NCI-H345 (cell line): ENCODE measurements at regions not wholly inside any gene's neighbourhood (a gene's known extent, or its start where the extent isn't known, plus 50 kb on each side); places are given as distances from the start of the nearest gene placed in this dataset.
"Not testable (repeated sequence)": the region's sequence is repeated elsewhere in the genome, so short reads cannot be mapped to it uniquely, and the experiment has no call there.

Experiments used
- DNase-seq: peaks from one replicate; lab custom pipeline; 2025; lab: John Stamatoyannopoulos, UW

DNA sequence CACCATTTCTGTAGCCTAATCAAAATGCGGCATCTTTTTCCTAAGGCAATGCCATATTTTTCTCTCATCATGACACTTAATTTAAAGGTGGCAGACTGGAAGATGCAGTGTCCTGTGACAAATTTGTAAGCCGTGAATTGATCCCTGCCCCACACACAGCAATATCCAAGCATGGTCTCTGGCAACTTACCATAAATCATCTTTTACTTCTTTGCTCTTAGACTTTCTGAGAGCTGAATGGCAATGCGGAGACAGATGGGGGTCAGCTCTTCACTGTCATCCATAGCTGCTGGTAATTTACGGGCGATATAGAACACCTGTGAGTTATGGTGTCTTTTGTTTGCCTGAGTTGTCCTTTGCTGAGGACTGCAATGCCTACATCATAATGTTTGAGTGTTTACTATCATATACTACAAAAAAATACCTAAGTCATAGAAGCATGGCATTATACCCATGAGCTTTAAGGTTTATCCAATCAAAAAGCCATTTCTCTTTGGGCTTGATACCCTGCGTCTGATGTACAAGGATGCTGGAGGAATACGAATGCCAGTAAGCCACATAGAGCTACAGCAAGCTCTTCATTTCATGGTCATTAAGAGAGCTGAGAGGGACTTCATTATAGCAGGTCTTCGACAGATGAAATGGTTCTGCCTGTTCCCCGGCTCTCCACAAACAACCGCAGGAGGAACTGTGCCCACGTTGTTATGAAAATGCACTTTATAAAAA lies 148.1 kb downstream of the TRIML1 start:
- no peak for DNase-seq

DNA sequence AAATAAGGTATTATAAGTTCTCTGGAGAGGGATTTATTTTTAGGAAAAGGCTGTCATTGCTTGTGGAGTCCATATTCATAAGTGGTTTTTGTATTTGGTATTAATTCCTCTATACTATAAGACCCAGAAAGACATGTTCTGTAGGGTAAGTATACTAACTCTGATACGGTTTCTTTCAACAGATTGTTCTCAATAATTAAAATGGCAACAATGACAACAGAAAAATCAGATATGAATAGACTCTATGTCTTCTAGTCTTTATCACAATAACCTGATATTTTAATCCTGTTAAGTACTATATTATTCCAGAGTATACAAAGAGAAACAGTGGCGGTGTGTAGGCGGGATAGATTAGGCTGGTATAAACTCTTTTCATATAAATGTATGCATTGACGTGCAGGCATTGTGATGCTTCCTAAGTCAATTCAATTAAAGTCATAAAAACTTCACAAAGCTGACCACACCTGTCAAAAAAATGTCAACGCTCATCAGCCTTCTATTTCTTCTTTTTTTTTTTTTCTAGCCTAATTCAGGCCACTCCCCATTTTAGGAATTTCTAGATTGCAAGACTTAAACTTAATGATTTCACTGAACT lies 150.4 kb downstream of the TRIML1 start:
- DNase-seq, result no peak

DNA sequence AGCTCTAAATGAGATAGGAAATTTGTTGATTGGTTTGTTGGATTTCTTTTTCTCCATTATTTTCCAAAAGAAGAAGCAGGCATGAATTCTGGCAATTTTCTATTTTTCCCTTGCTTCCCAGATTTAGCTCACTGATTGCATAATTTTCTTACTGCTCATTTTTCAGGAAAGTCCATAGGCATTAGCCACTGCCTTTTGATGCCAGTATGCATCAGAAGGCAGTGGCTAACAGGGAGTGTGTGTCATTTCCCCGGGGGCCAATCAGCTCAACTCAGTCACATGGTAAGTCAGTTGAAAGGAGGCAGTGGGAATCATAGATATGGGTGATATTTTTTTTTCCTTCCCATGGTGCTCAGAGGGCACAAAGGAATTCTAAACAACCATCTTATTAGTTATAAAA lies 156.7 kb downstream of the TRIML1 start:
- DNase-seq, result no peak

- no peak for DNase-seq
Observed at GRCh38 chr4:188296331-188296730, 157.1 kb downstream of the TRIML1 start.

DNA sequence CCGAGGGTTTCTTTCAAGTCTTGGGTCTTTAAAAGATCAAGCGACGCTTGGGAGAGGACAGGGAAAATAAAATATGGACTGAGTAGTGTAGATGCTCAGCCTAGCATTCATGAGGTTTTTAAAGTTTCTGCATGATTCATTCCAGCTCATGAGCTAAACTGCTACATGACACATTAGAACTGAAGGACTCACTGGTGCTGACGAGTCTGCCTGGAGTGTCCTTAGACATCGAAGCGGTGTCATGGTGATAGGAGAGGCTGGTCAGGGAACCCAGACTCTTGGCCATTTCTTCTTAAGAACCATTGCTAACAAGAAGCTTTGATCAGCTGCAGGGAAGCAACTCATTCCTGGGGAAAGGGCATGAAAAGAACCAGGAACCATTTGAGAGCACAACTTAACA lies 158.6 kb downstream of the TRIML1 start:
- DNase-seq, result no peak

DNA sequence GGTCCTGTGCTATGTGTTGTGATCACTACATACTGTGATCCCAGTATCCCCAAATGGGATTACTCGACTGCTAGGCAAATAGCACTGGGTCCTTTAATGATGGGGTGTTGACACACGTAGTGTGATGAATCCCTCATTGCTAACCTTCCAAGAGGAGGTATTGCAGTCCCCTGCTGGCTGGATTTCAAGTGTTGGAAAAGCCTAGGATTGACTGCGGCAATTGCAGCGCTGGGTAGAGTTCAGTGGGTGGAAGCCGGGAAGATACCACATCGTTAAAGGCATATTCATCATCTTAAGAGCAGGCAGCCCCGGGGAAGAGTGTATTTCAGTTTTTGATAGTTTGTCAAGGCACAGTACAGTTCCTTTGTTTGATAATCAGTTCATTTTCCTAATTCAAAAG lies 159.9 kb downstream of the TRIML1 start:
- no peak for DNase-seq

- no peak for DNase-seq
Observed at GRCh38 chr4:188300385-188300784, 161.1 kb downstream of the TRIML1 start.

- DNase-seq, result no peak
Observed at GRCh38 chr4:188305690-188306089, 166.4 kb downstream of the TRIML1 start.

DNA sequence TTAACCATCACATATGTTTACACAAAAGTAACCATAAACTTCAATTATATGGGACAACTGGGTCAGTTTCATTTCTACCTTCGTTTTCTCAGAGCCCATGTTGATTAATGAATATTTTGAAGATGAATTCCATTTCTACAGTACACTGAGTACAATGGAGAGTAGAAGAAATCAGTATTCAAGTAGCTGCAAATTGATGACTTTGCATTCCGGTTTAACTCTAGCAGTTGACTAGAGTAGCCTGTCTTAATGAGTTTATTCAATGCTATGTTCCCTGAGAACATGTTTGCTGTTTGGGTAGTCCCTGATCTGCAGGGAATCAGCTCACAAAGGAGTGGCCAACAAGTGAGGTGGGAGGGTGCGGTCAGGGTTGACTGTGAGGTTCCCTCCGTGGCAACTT lies 168.3 kb downstream of the TRIML1 start:
- no peak for DNase-seq

DNA sequence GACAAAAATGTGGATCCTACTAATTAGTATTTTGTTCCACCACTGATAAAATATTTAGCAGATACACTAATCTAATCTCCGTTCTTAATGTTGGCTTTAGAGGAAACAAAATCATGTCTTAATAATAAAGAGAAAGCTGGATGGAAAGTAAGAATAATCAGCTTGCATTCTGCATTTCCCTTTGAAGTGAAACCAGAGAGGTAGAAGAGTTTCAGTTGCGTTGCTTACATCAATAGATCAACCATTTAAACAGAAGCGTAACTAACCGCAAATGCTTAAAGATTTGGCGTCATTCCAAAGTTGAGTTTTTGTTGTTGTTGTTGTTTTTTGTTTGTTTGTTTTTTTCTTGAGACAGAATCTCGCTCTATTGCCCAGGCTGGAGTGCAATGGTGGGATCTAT lies 168.9 kb downstream of the TRIML1 start:
- no peak for DNase-seq

DNA sequence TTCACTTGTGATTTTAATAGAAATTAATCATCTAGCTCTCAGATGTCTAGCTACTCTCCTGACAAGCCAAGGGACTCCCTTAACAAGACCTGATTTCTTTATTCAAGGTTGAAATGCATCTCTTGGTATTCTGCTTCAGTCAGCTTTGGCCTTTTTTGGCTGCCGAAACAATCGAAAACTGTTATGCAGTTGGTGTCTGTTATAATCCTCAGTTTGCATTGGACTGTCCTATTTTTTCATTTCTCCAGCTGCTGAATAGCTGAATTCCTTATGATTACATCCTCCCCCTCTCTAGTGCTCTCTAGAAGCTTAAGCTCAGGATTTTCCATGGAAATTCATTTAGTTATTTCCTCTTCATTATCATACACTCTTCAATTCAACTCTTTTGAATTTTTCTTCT lies 177.2 kb downstream of the TRIML1 start:
- no peak for DNase-seq

DNA sequence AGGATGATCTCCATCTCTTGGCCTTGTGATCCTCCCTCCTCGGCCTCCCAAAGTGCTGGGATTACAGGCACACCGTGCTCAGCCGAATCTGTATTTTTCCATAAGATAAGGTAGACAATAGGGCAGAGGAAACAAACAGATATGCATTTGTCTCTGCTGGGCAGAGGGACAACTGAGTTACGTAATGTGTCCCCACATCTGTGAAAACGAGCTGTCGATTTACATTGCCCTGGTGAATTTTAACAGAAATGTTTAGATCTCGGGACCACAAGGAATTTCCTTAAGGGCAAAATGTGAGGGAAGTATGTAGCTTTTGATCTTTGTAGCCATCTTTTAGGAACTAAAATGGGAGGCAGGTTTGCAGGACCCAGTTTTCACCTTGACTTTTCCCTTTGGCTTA lies 189.7 kb downstream of the TRIML1 start:
- no peak for DNase-seq

- DNase-seq, result no peak
Observed at GRCh38 chr4:188329521-188329920, 190.3 kb downstream of the TRIML1 start.

DNA sequence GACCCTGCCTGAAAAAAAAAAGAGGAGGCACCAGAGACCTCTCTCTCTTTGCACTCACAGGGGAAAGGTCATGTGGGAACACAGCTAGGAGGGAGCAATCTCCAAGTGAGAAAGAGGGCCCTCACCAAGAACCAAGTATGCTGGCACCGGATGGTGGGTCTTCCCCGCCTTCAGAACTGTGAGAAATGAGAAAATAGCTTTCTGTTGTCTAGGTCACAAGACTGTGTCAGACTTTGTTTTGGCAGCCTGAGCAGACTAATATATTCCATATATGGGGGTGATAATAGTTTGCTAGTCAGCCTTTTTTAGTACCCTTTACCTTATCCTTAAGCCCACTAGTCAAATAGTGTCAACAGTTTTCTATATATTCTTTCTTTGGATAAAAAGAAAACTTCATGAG lies 193.0 kb downstream of the TRIML1 start:
- DNase-seq, result no peak

GRCh38 chr4:188336891-188337290 lies 197.7 kb downstream of the TRIML1 start:
- DNase-seq, result no peak

GRCh38 chr4:188341428-188341827 lies 202.2 kb downstream of the TRIML1 start:
- no peak for DNase-seq

DNA sequence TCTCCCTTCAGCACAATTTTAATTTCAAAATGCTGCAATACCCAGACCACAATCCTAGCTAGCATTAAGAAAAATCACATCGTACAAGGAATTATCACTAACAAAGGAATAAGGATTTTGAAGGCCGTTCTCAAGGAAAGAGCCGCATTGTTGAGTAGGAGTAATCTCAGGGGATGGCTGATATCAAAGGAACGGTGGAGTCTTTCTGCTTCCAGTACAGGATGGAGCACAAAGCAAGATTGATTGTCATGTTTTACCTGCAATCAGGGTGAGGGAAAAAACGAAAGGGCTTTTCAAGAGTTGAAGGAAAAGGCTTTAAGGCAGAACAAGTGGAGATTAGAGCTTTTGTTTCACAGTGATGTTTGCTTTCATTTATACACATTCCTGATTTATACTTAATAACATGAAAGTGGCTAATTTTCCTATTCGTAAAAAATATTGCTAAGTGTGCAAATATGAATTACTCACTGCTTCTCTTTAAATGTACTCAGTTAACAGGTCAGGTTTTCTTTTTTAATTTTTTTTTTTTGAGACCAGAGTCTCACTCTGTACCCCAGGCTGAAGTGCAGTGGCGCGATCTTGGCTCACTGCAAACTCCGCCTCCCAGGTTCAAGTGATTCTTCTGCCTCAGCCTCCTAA lies 207.0 kb downstream of the TRIML1 start:
- no peak for DNase-seq

DNA sequence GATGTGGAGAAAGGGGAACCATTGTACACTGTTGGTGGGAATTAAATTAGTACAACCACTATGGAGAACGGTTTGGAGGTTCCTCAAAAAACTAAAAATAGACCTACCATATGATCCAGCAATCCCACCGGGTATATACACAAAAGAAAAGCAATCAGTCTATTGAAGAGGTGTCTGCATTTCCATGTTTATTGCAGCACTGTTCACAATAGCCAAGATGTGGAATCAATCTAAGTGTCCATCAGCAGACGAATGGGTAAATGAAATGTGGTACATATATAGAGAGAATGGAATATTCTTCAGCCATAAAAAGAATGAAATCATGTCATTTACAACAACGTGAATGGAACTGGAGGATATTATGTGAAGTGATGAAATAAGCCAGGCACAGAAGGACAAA lies 208.1 kb downstream of the TRIML1 start:
- DNase-seq, result no peak

DNA sequence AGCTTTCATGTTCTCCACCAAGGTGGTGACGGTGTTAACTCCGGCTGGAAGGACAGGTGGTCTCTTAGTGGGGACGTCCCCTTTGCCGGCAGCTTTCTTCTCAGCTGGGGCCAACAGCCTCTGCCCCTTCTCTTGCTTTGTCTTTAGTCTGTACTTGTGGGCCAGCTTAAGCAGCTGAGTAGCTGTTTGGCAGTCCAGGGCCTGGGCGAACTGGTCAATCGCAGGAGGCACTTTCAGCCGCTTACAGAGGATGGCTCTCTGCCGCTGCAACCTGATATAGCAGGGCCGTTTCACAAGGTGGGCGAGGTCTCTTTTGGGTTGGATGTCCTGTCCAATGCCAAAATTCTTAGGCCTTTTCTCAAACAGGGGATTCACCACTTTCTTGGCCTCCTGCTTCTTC lies 210.3 kb downstream of the TRIML1 start:
- not testable (repeated sequence) for DNase-seq

- no peak for DNase-seq
Observed at GRCh38 chr4:188363196-188363595, 224.0 kb downstream of the TRIML1 start.

DNA sequence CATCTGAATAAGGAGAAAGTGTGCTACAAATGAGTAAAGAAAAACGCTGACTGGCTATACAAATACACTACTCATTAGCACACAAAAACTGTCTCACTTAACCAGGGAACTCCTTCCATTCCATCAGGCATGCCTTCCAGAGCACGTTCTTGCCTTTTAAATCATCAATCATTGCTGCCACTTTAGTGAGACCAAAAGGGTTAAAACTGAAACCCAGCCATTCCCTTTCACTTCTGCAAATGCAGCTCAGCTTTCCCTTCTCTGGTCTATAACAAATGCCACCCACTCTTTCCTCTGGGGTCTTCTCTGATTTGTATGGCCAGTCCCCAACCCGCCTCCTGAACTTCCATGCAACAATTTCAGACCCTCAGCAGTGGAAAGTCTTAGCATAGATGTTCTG lies 231.5 kb downstream of the TRIML1 start:
- DNase-seq, result no peak

- DNase-seq, result no peak
Observed at GRCh38 chr4:188372058-188372457, 232.8 kb downstream of the TRIML1 start.

DNA sequence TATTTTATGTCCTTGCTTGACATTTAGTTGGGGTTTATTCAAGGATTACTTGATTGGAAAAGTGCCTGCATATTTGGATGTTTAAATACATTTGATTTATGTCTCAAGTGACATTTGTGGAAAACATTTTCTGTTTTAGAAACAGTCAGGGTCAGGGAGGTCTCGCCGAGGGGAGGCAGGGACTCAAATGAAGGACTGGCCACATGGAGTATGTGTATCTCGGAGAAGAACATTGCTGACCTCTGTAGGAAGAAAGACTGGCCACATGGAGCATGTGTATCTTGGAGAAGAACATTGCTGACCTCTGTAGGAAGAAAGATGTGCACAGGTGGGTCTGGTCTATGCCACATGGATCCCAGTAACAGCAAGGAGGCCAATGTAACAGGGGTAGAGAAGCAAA lies 233.6 kb downstream of the TRIML1 start:
- DNase-seq, result no peak

GRCh38 chr4:188374871-188375270 lies 235.6 kb downstream of the TRIML1 start:
- DNase-seq, result no peak
